WTC11 (cell line): ENCODE measurements at regions not wholly inside any gene's neighbourhood (a gene's known extent, or its start where the extent isn't known, plus 50 kb on each side); places are given as distances from the start of the nearest gene placed in this dataset.

ENCODE experiments used
- ATAC-seq: fragments of 200-7000 bp; cut with Tn5 transposase; 2 replicates; pipeline ENCODE4 v1.10.0; 2021; ENCODE audit warnings: mild to moderate bottlenecking, moderate library complexity
- CTCF ChIA-PET: fragments of 300-600 bp; sonication (Branson Sonifier 250); formaldehyde crosslinking; loops from one replicate; lab custom pipeline; 2021; ENCODE audit warnings: antibody characterized with exemption; lab: Charles Lee
- POLR2A ChIA-PET: fragments of 350-600 bp; sonication (Branson Sonifier 250); formaldehyde crosslinking; loops from one replicate; lab custom pipeline; 2021; ENCODE audit warnings: antibody characterized with exemption; lab: Charles Lee
- DNase-seq: peaks from one replicate; pipeline ENCODE4 v3.0.0; 2021; ENCODE audit warnings: low spot score
- H3K27ac Mint-ChIP-seq: 2 replicates; pipeline ENCODE4 v1.8.0; 2021; ENCODE audit warnings: mixed read lengths
- H3K27me3 Mint-ChIP-seq: 2 replicates; pipeline ENCODE4 v1.8.0; 2021; ENCODE audit warnings: low read depth, mild to moderate bottlenecking, moderate library complexity, mixed read lengths
- H3K36me3 Mint-ChIP-seq: 2 replicates; pipeline ENCODE4 v1.8.0; 2021; ENCODE audit warnings: mixed read lengths
- H3K4me1 Mint-ChIP-seq: 2 replicates; pipeline ENCODE4 v1.8.0; 2022; ENCODE audit warnings: mixed read lengths
- H3K4me3 Mint-ChIP-seq: 2 replicates; pipeline ENCODE4 v1.8.0; 2021; ENCODE audit warnings: mild to moderate bottlenecking, moderate library complexity, mixed read lengths
- H3K9me3 Mint-ChIP-seq: 2 replicates; pipeline ENCODE4 v1.8.0; 2021; ENCODE audit warnings: mixed read lengths
- ATF1 ChIP-seq: sonication (generic); formaldehyde crosslinking; IDR thresholded peaks from 2 replicates; pipeline ENCODE4 v1.8.1; 2023; ENCODE audit warnings: mild to moderate bottlenecking, moderate library complexity, missing genetic modification reagents
- FOXP1 ChIP-seq: sonication (generic); formaldehyde crosslinking; IDR thresholded peaks from 2 replicates; pipeline ENCODE4 v1.8.0; 2022; ENCODE audit warnings: missing genetic modification reagents, mild to moderate bottlenecking, moderate library complexity, borderline replicate concordance
- JAZF1 ChIP-seq: fragments of 250-450 bp; sonication (Bioruptor Pico); IDR thresholded peaks from 2 replicates; pipeline ENCODE4 v1.9.0; 2021; ENCODE audit warnings: moderate library complexity, mild to moderate bottlenecking, inconsistent platforms
- KAT7 ChIP-seq: sonication (generic); formaldehyde crosslinking; IDR thresholded peaks from 2 replicates; pipeline ENCODE4 v1.8.1; 2023; ENCODE audit warnings: missing genetic modification reagents, mild to moderate bottlenecking, borderline replicate concordance
- MXD4 ChIP-seq: fragments of 250-450 bp; sonication (Bioruptor Pico); IDR thresholded peaks from 2 replicates; pipeline ENCODE4 v1.8.0; 2021; ENCODE audit warnings: mild to moderate bottlenecking, moderate library complexity, borderline replicate concordance
- NR2C2 ChIP-seq: sonication (generic); formaldehyde crosslinking; IDR thresholded peaks from 2 replicates; pipeline ENCODE4 v1.8.0; 2022; ENCODE audit warnings: mild to moderate bottlenecking, missing genetic modification reagents
- PRRX2 ChIP-seq: fragments of 250-450 bp; sonication (Bioruptor Pico); IDR thresholded peaks from 2 replicates; pipeline ENCODE4 v1.8.0; 2021; ENCODE audit warnings: mild to moderate bottlenecking
- SP1 ChIP-seq: sonication (generic); formaldehyde crosslinking; conservative IDR thresholded peaks from 2 replicates; pipeline ENCODE4 v1.8.1; 2022; ENCODE audit warnings: missing genetic modification reagents
- TEAD4 ChIP-seq: sonication (generic); formaldehyde crosslinking; IDR thresholded peaks from 2 replicates; pipeline ENCODE4 v1.8.0; 2022; ENCODE audit warnings: mild to moderate bottlenecking, missing genetic modification reagents
- ZNF121 ChIP-seq: sonication (generic); formaldehyde crosslinking; IDR thresholded peaks from 2 replicates; pipeline ENCODE4 v1.8.0; 2023; ENCODE audit warnings: missing genetic modification reagents
- ZNF138 ChIP-seq: sonication (generic); formaldehyde crosslinking; conservative IDR thresholded peaks from 2 replicates; pipeline ENCODE4 v1.8.1; 2022; ENCODE audit warnings: mild to moderate bottlenecking, moderate library complexity, missing genetic modification reagents
- ZNF396 ChIP-seq: fragments of 250-450 bp; sonication (Bioruptor Pico); IDR thresholded peaks from 2 replicates; pipeline ENCODE4 v1.8.0; 2021; ENCODE audit warnings: mild to moderate bottlenecking, moderate library complexity, borderline replicate concordance
- ZNF416 ChIP-seq: fragments of 250-450 bp; sonication (Bioruptor Pico); IDR thresholded peaks from 2 replicates; pipeline ENCODE4 v1.9.0; 2021; ENCODE audit warnings: mild to moderate bottlenecking, inconsistent platforms
- ZNF423 ChIP-seq: fragments of 250-450 bp; sonication (Bioruptor Pico); IDR thresholded peaks from 2 replicates; pipeline ENCODE4 v2.1.2; 2022; ENCODE audit warnings: mild to moderate bottlenecking, moderate library complexity
- TF ChIP-seq, protein P1 (sequence below): sonication (generic); formaldehyde crosslinking; IDR thresholded peaks from 2 replicates; pipeline ENCODE4 v1.8.1; 2022; ENCODE audit warnings: mild to moderate bottlenecking, missing genetic modification reagents, moderate library complexity, borderline replicate concordance
- TF ChIP-seq, protein P2 (sequence below): fragments of 250-450 bp; sonication (Bioruptor Pico); IDR thresholded peaks from 2 replicates; pipeline ENCODE4 v1.9.0; 2021; ENCODE audit warnings: moderate library complexity, mild to moderate bottlenecking, inconsistent platforms, borderline replicate concordance
- TF ChIP-seq, protein P3 (sequence below): sonication (generic); formaldehyde crosslinking; IDR thresholded peaks from 2 replicates; pipeline ENCODE4 v1.8.1; 2022; ENCODE audit warnings: low read depth, mild to moderate bottlenecking, moderate library complexity, missing genetic modification reagents, borderline replicate concordance
- TF ChIP-seq, protein P4 (sequence below): sonication (generic); formaldehyde crosslinking; conservative IDR thresholded peaks from 2 replicates; pipeline ENCODE4 v1.8.1; 2022; ENCODE audit warnings: mild to moderate bottlenecking, missing genetic modification reagents
- TF ChIP-seq, protein P5 (sequence below): sonication (generic); formaldehyde crosslinking; IDR thresholded peaks from 2 replicates; pipeline ENCODE4 v1.8.0; 2023; ENCODE audit warnings: missing genetic modification reagents, mild to moderate bottlenecking, borderline replicate concordance
- TF ChIP-seq, protein P6 (sequence below): sonication (generic); formaldehyde crosslinking; IDR thresholded peaks from 2 replicates; pipeline ENCODE4 v1.8.1; 2023; ENCODE audit warnings: mild to moderate bottlenecking, missing genetic modification reagents, moderate library complexity

DNA sequence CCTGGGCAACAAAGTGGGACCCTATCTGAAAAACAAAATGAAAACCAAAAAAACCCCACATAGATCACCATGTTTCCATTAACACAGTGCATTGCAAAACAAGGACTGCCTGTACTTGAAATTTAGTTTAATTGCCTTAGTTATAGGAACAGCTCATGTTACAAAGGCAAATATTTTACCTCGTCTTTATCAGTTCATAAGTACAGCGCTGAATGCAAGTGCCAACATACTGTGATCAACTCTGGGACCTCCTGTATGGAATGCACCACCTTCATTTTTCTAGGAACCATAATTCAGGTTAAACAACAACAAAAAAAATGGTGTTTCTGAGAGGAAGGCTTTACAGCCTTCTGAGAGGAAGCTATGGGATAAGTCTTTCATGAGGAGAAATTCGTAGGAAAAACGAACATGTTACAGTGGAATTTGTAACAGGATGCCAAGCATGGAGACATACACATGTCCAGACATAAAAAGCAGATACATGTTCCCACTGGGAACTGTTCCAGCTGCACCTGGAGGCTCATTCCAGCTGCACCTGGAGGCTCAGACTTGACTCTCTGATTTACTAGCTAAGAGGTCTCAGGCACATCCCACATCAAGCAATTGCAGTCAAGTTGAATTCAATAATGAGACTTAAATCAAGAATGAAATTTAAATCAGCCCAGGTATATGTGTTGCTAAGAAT is 821.3 kb downstream of the NLGN4Y start:
- no peak for ATAC-seq
- POLR2A ChIA-PET, result no interaction called here
- peaks cover 17% of the 10 kb centered on the region for H3K9me3 Mint-ChIP-seq
- H3K36me3 Mint-ChIP-seq, result peaks cover 18% of the 10 kb centered on the region
- H3K4me3 Mint-ChIP-seq, result no peak overlapping the region
- no peak for DNase-seq
- H3K4me1 Mint-ChIP-seq, result peaks cover 9% of the 10 kb centered on the region; the same call in 1 of the 2 replicates
- CTCF ChIA-PET, result no interaction called here
- H3K27ac Mint-ChIP-seq, result no peak overlapping the region
- TF ChIP-seq, protein P1, sequence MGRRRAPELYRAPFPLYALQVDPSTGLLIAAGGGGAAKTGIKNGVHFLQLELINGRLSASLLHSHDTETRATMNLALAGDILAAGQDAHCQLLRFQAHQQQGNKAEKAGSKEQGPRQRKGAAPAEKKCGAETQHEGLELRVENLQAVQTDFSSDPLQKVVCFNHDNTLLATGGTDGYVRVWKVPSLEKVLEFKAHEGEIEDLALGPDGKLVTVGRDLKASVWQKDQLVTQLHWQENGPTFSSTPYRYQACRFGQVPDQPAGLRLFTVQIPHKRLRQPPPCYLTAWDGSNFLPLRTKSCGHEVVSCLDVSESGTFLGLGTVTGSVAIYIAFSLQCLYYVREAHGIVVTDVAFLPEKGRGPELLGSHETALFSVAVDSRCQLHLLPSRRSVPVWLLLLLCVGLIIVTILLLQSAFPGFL (CRISPR knock-in tag), result no peak
- TF ChIP-seq, protein P2, sequence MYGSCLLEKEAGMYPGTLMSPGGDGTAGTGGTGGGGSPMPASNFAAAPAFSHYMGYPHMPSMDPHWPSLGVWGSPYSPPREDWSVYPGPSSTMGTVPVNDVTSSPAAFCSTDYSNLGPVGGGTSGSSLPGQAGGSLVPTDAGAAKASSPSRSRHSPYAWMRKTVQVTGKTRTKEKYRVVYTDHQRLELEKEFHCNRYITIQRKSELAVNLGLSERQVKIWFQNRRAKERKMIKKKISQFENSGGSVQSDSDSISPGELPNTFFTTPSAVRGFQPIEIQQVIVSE (CRISPR knock-in tag), result no peak
- TF ChIP-seq, protein P3, sequence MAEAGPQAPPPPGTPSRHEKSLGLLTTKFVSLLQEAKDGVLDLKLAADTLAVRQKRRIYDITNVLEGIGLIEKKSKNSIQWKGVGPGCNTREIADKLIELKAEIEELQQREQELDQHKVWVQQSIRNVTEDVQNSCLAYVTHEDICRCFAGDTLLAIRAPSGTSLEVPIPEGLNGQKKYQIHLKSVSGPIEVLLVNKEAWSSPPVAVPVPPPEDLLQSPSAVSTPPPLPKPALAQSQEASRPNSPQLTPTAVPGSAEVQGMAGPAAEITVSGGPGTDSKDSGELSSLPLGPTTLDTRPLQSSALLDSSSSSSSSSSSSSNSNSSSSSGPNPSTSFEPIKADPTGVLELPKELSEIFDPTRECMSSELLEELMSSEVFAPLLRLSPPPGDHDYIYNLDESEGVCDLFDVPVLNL, result no peak
- TF ChIP-seq ZNF416 (no peak), ZNF396 (CRISPR knock-in tag) (no peak), SP1 (no peak), ZNF138 (no peak), MXD4 (no peak), NR2C2 (CRISPR knock-in tag) (no peak), ZNF121 (CRISPR knock-in tag) (no peak), ATF1 (CRISPR knock-in tag) (no peak), PRRX2 (CRISPR knock-in tag) (no peak), FOXP1 (no peak), ZNF423 (CRISPR knock-in tag) (no peak), JAZF1 (CRISPR knock-in tag) (no peak), KAT7 (CRISPR knock-in tag) (no peak), TEAD4 (CRISPR knock-in tag) (no peak)
- TF ChIP-seq, protein P4, sequence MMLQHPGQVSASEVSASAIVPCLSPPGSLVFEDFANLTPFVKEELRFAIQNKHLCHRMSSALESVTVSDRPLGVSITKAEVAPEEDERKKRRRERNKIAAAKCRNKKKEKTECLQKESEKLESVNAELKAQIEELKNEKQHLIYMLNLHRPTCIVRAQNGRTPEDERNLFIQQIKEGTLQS (CRISPR knock-in tag), result no peak
- TF ChIP-seq, protein P5, sequence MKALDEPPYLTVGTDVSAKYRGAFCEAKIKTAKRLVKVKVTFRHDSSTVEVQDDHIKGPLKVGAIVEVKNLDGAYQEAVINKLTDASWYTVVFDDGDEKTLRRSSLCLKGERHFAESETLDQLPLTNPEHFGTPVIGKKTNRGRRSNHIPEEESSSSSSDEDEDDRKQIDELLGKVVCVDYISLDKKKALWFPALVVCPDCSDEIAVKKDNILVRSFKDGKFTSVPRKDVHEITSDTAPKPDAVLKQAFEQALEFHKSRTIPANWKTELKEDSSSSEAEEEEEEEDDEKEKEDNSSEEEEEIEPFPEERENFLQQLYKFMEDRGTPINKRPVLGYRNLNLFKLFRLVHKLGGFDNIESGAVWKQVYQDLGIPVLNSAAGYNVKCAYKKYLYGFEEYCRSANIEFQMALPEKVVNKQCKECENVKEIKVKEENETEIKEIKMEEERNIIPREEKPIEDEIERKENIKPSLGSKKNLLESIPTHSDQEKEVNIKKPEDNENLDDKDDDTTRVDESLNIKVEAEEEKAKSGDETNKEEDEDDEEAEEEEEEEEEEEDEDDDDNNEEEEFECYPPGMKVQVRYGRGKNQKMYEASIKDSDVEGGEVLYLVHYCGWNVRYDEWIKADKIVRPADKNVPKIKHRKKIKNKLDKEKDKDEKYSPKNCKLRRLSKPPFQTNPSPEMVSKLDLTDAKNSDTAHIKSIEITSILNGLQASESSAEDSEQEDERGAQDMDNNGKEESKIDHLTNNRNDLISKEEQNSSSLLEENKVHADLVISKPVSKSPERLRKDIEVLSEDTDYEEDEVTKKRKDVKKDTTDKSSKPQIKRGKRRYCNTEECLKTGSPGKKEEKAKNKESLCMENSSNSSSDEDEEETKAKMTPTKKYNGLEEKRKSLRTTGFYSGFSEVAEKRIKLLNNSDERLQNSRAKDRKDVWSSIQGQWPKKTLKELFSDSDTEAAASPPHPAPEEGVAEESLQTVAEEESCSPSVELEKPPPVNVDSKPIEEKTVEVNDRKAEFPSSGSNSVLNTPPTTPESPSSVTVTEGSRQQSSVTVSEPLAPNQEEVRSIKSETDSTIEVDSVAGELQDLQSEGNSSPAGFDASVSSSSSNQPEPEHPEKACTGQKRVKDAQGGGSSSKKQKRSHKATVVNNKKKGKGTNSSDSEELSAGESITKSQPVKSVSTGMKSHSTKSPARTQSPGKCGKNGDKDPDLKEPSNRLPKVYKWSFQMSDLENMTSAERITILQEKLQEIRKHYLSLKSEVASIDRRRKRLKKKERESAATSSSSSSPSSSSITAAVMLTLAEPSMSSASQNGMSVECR (CRISPR knock-in tag), result no peak
- TF ChIP-seq, protein P6, sequence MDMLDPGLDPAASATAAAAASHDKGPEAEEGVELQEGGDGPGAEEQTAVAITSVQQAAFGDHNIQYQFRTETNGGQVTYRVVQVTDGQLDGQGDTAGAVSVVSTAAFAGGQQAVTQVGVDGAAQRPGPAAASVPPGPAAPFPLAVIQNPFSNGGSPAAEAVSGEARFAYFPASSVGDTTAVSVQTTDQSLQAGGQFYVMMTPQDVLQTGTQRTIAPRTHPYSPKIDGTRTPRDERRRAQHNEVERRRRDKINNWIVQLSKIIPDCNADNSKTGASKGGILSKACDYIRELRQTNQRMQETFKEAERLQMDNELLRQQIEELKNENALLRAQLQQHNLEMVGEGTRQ, result no peak
- TF ChIP-seq, all 79 proteins: peak for 0
- no peaks in the 10 kb centered on the region for H3K27me3 Mint-ChIP-seq
